ENCODE measurements at regions not wholly inside any gene's neighbourhood (a gene's known extent, or its start where the extent isn't known, plus 50 kb on each side); places are given as distances from the start of the nearest gene placed in this dataset.
"Not testable (repeated sequence)": the region's sequence is repeated elsewhere in the genome, so short reads cannot be mapped to it uniquely, and the experiment has no call there.

GRCh38 chrX:40247382-40247781 is 149.6 kb upstream of the BCOR start:
- H3K27me3 ChIP-seq (ENCODE audit: control insufficient read depth in 1 of 2, insufficient read depth in 2 of 2, low read length in 2 of 2): no peaks in the 10 kb centered on the region
- no peaks in the 10 kb centered on the region for H3K4me1 ChIP-seq (ENCODE audit: control insufficient read depth in 2 of 2, insufficient read depth in 2 of 2, low read length in 1 of 2)
- no peaks in the 10 kb centered on the region for H3K36me3 ChIP-seq (ENCODE audit: control insufficient read depth in 2 of 2, insufficient read depth in 2 of 2, low read length in 1 of 2)
- H3K27ac ChIP-seq (ENCODE audit: low read depth in 2 of 2, low read length in 1 of 2): no peak overlapping the region
- no peak overlapping the region for H3K4me3 ChIP-seq (ENCODE audit: low read depth in 1 of 2, low read length in 2 of 2)
- H3K9me3 ChIP-seq (ENCODE audit: control insufficient read depth in 2 of 2, insufficient read depth in 1 of 2, low read depth in 1 of 2, low read length in 1 of 2): no peaks in the 10 kb centered on the region
- 73 to 91% methylated on average over 1 of the region's 1 CpG for WGBS, 2 donors

- no peaks in the 10 kb centered on the region for H3K27me3 ChIP-seq (ENCODE audit: control insufficient read depth in 1 of 2, insufficient read depth in 2 of 2, low read length in 2 of 2)
- no peaks in the 10 kb centered on the region for H3K36me3 ChIP-seq (ENCODE audit: control insufficient read depth in 2 of 2, insufficient read depth in 2 of 2, low read length in 1 of 2)
- no peaks in the 10 kb centered on the region for H3K9me3 ChIP-seq (ENCODE audit: control insufficient read depth in 2 of 2, insufficient read depth in 1 of 2, low read depth in 1 of 2, low read length in 1 of 2)
- H3K4me1 ChIP-seq (ENCODE audit: control insufficient read depth in 2 of 2, insufficient read depth in 2 of 2, low read length in 1 of 2): no peaks in the 10 kb centered on the region
- H3K4me3 ChIP-seq (ENCODE audit: low read depth in 1 of 2, low read length in 2 of 2): no peak overlapping the region
- H3K27ac ChIP-seq (ENCODE audit: low read depth in 2 of 2, low read length in 1 of 2): no peak overlapping the region
- 40 to 47% methylated on average over 8 to 12 of the region's 12 CpGs for WGBS, 2 donors
These were observed 147.8 kb upstream of the BCOR start for GRCh38 chrX:40245488-40246071.

- 50 to 55% methylated on average over 11 of the region's 11 CpGs for WGBS, 2 donors
- Histone ChIP-seq H3K36me3 (ENCODE audit: control insufficient read depth in 2 of 2, insufficient read depth in 2 of 2, low read length in 1 of 2) (no peaks in the 10 kb centered on the region), H3K4me3 (ENCODE audit: low read depth in 1 of 2, low read length in 2 of 2) (no peak overlapping the region), H3K27me3 (ENCODE audit: control insufficient read depth in 1 of 2, insufficient read depth in 2 of 2, low read length in 2 of 2) (no peaks in the 10 kb centered on the region), H3K4me1 (ENCODE audit: control insufficient read depth in 2 of 2, insufficient read depth in 2 of 2, low read length in 1 of 2) (no peaks in the 10 kb centered on the region), H3K9me3 (ENCODE audit: control insufficient read depth in 2 of 2, insufficient read depth in 1 of 2, low read depth in 1 of 2, low read length in 1 of 2) (no peaks in the 10 kb centered on the region), H3K27ac (ENCODE audit: low read depth in 2 of 2, low read length in 1 of 2) (no peak overlapping the region)
These were observed 147.2 kb upstream of the BCOR start for GRCh38 chrX:40244980-40245379.

- Histone ChIP-seq H3K27me3 (ENCODE audit: control insufficient read depth in 1 of 2, insufficient read depth in 2 of 2, low read length in 2 of 2) (no peaks in the 10 kb centered on the region), H3K4me1 (ENCODE audit: control insufficient read depth in 2 of 2, insufficient read depth in 2 of 2, low read length in 1 of 2) (no peaks in the 10 kb centered on the region), H3K9me3 (ENCODE audit: control insufficient read depth in 2 of 2, insufficient read depth in 1 of 2, low read depth in 1 of 2, low read length in 1 of 2) (no peaks in the 10 kb centered on the region), H3K36me3 (ENCODE audit: control insufficient read depth in 2 of 2, insufficient read depth in 2 of 2, low read length in 1 of 2) (no peaks in the 10 kb centered on the region), H3K4me3 (ENCODE audit: low read depth in 1 of 2, low read length in 2 of 2) (no peak overlapping the region), H3K27ac (ENCODE audit: low read depth in 2 of 2, low read length in 1 of 2) (no peak overlapping the region)
- WGBS, 2 donors: 70 to 80% methylated on average over 15 of the region's 15 CpGs
These were observed 146.2 kb upstream of the BCOR start for GRCh38 chrX:40243755-40244515.

- no peak overlapping the region for H3K4me3 ChIP-seq (ENCODE audit: low read depth in 1 of 2, low read length in 2 of 2)
- H3K4me1 ChIP-seq (ENCODE audit: control insufficient read depth in 2 of 2, insufficient read depth in 2 of 2, low read length in 1 of 2): no peaks in the 10 kb centered on the region
- H3K36me3 ChIP-seq (ENCODE audit: control insufficient read depth in 2 of 2, insufficient read depth in 2 of 2, low read length in 1 of 2): no peaks in the 10 kb centered on the region
- no peaks in the 10 kb centered on the region for H3K9me3 ChIP-seq (ENCODE audit: control insufficient read depth in 2 of 2, insufficient read depth in 1 of 2, low read depth in 1 of 2, low read length in 1 of 2)
- no peaks in the 10 kb centered on the region for H3K27me3 ChIP-seq (ENCODE audit: control insufficient read depth in 1 of 2, insufficient read depth in 2 of 2, low read length in 2 of 2)
- H3K27ac ChIP-seq (ENCODE audit: low read depth in 2 of 2, low read length in 1 of 2): no peak overlapping the region
These were observed 143.1 kb upstream of the BCOR start for GRCh38 chrX:40240844-40241243.

DNA sequence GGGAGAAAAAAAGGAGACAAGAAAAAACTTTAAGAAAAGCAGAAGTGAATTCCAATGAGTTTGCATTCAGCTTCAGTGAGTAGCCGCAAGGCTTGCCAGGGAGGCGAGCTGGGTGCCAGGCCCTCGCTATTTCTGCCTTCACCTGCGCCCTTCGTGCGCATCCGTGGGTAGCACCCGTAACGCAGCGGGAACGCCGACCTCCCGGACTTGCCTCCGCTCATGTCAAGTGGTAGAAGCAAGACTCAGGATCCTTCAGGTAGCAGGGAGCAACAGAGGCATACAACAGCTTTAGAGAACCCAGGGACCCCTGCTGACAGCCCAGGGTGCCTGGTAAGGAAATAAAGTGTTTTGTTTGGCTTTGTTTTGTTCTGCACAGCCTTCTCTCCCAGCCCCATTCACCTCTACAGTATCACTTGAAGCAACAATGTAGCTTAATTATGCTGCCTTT is 140.0 kb upstream of the BCOR start:
- 57 to 62% methylated on average over 14 of the region's 14 CpGs for whole genome bisulfite sequencing, 2 donors
- no peaks in the 10 kb centered on the region for H3K4me1 ChIP-seq (ENCODE audit: control insufficient read depth in 2 of 2, insufficient read depth in 2 of 2, low read length in 1 of 2)

DNA sequence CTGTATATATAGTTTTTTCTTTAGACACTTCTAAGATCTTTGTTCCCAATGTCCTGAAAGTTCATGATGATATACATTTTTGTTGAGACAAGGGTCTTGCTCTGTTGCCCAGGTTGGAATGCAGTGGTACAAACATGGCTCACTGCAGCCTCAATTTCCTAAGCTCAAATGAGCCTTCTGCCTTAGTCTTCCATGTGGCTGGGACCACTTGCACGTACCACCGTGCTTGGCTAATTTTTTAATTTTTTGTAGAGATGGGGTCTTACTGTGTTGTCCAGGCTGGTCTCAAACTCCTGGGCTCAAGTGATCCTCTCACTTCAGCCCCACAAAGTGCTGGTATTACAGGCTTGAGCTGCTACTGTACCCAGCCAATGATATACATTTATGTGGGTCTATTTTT is 132.9 kb upstream of the BCOR start:
- WGBS, 2 donors: 91 to 99% methylated on average over 2 of the region's 2 CpGs
- no peaks in the 10 kb centered on the region for H3K36me3 ChIP-seq (ENCODE audit: control insufficient read depth in 2 of 2, insufficient read depth in 2 of 2, low read length in 1 of 2)
- no peaks in the 10 kb centered on the region for H3K27me3 ChIP-seq (ENCODE audit: control insufficient read depth in 1 of 2, insufficient read depth in 2 of 2, low read length in 2 of 2)
- H3K4me3 ChIP-seq (ENCODE audit: low read depth in 1 of 2, low read length in 2 of 2): no peak overlapping the region
- no peaks in the 10 kb centered on the region for H3K4me1 ChIP-seq (ENCODE audit: control insufficient read depth in 2 of 2, insufficient read depth in 2 of 2, low read length in 1 of 2)
- H3K27ac ChIP-seq (ENCODE audit: low read depth in 2 of 2, low read length in 1 of 2): no peak overlapping the region
- no peaks in the 10 kb centered on the region for H3K9me3 ChIP-seq (ENCODE audit: control insufficient read depth in 2 of 2, insufficient read depth in 1 of 2, low read depth in 1 of 2, low read length in 1 of 2)

More for the DNA sequence above, 140.0 kb upstream of the BCOR start:
- Histone ChIP-seq H3K27me3 (ENCODE audit: control insufficient read depth in 1 of 2, insufficient read depth in 2 of 2, low read length in 2 of 2) (no peaks in the 10 kb centered on the region), H3K4me3 (ENCODE audit: low read depth in 1 of 2, low read length in 2 of 2) (no peak overlapping the region), H3K27ac (ENCODE audit: low read depth in 2 of 2, low read length in 1 of 2) (no peak overlapping the region), H3K9me3 (ENCODE audit: control insufficient read depth in 2 of 2, insufficient read depth in 1 of 2, low read depth in 1 of 2, low read length in 1 of 2) (no peaks in the 10 kb centered on the region), H3K36me3 (ENCODE audit: control insufficient read depth in 2 of 2, insufficient read depth in 2 of 2, low read length in 1 of 2) (no peaks in the 10 kb centered on the region)

DNA sequence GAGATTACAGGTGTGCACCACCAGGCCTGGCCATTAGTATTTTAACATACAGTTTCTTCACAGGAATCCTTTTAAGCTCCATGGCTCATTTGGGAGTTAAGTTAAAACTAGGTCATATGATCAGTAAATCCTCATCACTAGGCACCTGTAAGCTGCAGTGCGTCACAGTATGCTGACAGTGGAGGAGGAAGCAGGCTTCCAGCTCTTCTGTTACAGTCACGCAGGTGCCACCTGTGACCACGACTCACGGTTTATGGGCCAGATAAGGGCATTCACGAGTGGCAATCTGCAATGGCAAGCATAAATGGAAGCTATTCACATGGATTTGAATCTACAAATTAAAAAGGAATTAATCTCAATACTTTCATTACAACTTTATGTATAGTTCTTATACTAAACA is 129.4 kb upstream of the BCOR start:
- H3K4me1 ChIP-seq (ENCODE audit: control insufficient read depth in 2 of 2, insufficient read depth in 2 of 2, low read length in 1 of 2): no peaks in the 10 kb centered on the region
- no peaks in the 10 kb centered on the region for H3K9me3 ChIP-seq (ENCODE audit: control insufficient read depth in 2 of 2, insufficient read depth in 1 of 2, low read depth in 1 of 2, low read length in 1 of 2)
- no peaks in the 10 kb centered on the region for H3K36me3 ChIP-seq (ENCODE audit: control insufficient read depth in 2 of 2, insufficient read depth in 2 of 2, low read length in 1 of 2)
- no peak overlapping the region for H3K27ac ChIP-seq (ENCODE audit: low read depth in 2 of 2, low read length in 1 of 2)
- H3K27me3 ChIP-seq (ENCODE audit: control insufficient read depth in 1 of 2, insufficient read depth in 2 of 2, low read length in 2 of 2): no peaks in the 10 kb centered on the region
- no peak overlapping the region for H3K4me3 ChIP-seq (ENCODE audit: low read depth in 1 of 2, low read length in 2 of 2)
- WGBS, 2 donors: 70 to 76% methylated on average over 5 of the region's 5 CpGs

DNA sequence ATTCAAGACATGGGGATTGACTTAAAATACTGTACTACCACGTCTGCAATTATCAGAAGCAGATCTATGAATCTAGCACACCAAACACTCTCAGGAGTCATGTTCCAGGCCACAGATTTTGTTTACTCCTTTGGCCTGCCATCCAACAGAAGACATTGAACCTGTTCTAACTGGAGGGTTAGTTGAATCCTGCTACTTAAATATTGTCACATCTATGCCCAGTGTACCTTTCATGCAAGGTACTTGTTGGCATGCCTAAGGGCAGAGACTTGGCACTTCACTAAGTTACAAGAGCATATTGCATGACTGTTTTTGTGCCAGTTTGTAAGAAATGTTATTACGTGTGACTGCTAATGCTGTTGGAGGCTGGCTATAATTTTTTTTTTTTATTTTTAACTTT is 126.9 kb upstream of the BCOR start:
- no peak overlapping the region for H3K4me3 ChIP-seq (ENCODE audit: low read depth in 1 of 2, low read length in 2 of 2)
- no peaks in the 10 kb centered on the region for H3K9me3 ChIP-seq (ENCODE audit: control insufficient read depth in 2 of 2, insufficient read depth in 1 of 2, low read depth in 1 of 2, low read length in 1 of 2)
- H3K4me1 ChIP-seq (ENCODE audit: control insufficient read depth in 2 of 2, insufficient read depth in 2 of 2, low read length in 1 of 2): no peaks in the 10 kb centered on the region
- no peaks in the 10 kb centered on the region for H3K27me3 ChIP-seq (ENCODE audit: control insufficient read depth in 1 of 2, insufficient read depth in 2 of 2, low read length in 2 of 2)
- no peak overlapping the region for H3K27ac ChIP-seq (ENCODE audit: low read depth in 2 of 2, low read length in 1 of 2)
- WGBS, 2 donors: 44 to 50% methylated on average over 2 of the region's 2 CpGs
- H3K36me3 ChIP-seq (ENCODE audit: control insufficient read depth in 2 of 2, insufficient read depth in 2 of 2, low read length in 1 of 2): no peaks in the 10 kb centered on the region

- not testable (repeated sequence) for H3K4me3 ChIP-seq (ENCODE audit: low read depth in 1 of 2, low read length in 2 of 2); H3K9me3 ChIP-seq (ENCODE audit: control insufficient read depth in 2 of 2, insufficient read depth in 1 of 2, low read depth in 1 of 2, low read length in 1 of 2); H3K27me3 ChIP-seq (ENCODE audit: control insufficient read depth in 1 of 2, insufficient read depth in 2 of 2, low read length in 2 of 2); H3K36me3 ChIP-seq (ENCODE audit: control insufficient read depth in 2 of 2, insufficient read depth in 2 of 2, low read length in 1 of 2); H3K27ac ChIP-seq (ENCODE audit: low read depth in 2 of 2, low read length in 1 of 2); H3K4me1 ChIP-seq (ENCODE audit: control insufficient read depth in 2 of 2, insufficient read depth in 2 of 2, low read length in 1 of 2)
These were observed 124.9 kb upstream of the BCOR start for GRCh38 chrX:40222612-40223011.

All from esophagus (tissue), 2 donors.